GM10266 (cell line): ENCODE measurements at regions not wholly inside any gene's neighbourhood (a gene's known extent, or its start where the extent isn't known, plus 50 kb on each side); places are given as distances from the start of the nearest gene placed in this dataset.

Source experiments
- DNase-seq: peaks from one replicate; pipeline ENCODE4 v3.0.0; 2012; ENCODE audit errors: extremely low spot score
- TF ChIP-seq, protein P1 (sequence below): IDR thresholded peaks from 2 replicates; pipeline ENCODE4 v1.5.1; 2012; ENCODE audit warnings: mild to moderate bottlenecking, low read depth; ENCODE audit not compliant: control insufficient read depth, insufficient read depth; ENCODE audit errors: missing control alignments

- TF ChIP-seq, protein P1, sequence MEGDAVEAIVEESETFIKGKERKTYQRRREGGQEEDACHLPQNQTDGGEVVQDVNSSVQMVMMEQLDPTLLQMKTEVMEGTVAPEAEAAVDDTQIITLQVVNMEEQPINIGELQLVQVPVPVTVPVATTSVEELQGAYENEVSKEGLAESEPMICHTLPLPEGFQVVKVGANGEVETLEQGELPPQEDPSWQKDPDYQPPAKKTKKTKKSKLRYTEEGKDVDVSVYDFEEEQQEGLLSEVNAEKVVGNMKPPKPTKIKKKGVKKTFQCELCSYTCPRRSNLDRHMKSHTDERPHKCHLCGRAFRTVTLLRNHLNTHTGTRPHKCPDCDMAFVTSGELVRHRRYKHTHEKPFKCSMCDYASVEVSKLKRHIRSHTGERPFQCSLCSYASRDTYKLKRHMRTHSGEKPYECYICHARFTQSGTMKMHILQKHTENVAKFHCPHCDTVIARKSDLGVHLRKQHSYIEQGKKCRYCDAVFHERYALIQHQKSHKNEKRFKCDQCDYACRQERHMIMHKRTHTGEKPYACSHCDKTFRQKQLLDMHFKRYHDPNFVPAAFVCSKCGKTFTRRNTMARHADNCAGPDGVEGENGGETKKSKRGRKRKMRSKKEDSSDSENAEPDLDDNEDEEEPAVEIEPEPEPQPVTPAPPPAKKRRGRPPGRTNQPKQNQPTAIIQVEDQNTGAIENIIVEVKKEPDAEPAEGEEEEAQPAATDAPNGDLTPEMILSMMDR: no peak
- DNase-seq: no peak
Observed at GRCh38 chr2:21223618-21224017, 99.8 kb downstream of the TDRD15 start.

DNA sequence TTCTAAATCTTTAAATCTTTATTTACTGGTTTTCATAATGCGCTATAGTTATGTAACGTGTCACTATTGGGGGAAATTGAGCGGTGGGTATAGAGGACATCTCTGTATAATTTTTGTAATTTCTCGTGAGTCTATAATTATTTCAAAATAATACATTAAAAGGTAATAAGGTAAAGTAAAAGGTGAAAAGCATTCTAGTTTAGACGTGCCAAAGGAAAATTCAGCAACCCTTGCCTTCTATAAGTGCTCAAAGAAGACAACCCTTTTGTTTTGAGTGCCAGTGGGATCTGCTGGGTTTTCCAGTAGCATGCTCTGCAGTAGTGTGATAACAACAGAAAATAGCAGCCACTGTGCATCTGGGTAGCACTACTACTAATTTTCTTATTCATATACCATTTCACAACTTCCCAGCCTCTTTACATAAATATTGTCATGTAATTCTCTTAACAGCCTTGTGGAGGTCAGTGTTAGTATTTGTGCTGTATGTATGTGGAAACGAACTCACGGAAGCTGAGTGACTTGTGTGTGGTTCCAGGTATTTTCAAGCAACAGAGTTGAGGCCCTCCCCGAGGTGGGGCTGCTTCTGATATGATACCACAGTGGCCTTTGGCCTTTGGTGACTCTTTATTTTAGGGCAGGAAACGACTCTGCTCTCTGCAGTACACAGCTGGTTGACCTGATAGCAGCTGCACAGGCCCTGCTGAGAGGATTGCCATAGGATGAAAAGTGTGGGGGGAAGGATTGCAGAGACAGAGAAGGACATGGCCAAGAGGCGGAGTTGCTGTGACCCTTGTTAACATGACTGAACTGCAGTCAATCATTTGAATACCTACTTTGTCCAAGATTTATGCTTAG, 104.5 kb downstream of the TDRD15 start:
- TF ChIP-seq, protein P1: no peak
- no peak for DNase-seq

- no peak for DNase-seq
- TF ChIP-seq, protein P1: no peak
Observed at GRCh38 chr2:21229302-21229701, 105.5 kb downstream of the TDRD15 start.

- TF ChIP-seq, protein P1: no peak
- no peak for DNase-seq
Observed at GRCh38 chr2:21230140-21230539, 106.4 kb downstream of the TDRD15 start.

DNA sequence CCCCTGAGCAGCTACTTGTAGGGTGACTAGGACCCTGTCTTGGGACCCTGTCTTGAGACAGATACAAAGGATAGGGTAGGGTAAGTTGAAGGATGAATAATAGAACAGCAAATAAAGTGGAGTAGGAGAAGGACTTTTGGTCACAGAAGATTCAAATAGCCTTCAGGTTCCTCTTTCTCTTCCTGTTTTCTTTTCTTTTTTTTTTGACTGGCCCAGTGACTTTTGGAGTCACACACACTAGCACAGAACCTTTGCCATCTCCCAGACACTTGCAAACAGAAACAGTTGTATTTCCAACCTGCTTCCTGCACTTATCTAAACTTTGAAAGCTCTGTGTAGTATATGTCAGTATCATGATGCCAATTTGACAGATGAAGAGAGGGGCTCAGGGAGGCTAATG, 108.2 kb downstream of the TDRD15 start:
- DNase-seq: no peak
- TF ChIP-seq, protein P1: no peak

DNA sequence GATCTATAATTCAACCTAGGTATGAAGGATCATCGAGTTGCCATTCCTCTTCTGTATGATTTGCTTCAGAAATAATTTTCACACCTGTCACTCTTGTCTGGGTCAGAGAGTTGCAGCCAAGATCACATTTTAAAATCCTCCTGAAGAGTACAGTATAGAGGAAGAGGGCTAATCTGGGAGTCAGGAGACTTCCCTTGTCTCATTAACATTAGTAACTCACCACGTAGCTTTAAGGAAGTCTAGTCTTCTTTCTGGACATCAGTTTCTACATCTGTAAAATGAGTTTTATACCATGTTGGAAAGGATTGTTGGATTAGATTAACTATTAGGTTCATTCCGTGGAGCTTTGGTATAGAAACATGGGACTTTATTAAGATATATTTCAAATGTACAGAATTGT, 109.4 kb downstream of the TDRD15 start:
- DNase-seq: no peak
- TF ChIP-seq, protein P1: no peak

DNA sequence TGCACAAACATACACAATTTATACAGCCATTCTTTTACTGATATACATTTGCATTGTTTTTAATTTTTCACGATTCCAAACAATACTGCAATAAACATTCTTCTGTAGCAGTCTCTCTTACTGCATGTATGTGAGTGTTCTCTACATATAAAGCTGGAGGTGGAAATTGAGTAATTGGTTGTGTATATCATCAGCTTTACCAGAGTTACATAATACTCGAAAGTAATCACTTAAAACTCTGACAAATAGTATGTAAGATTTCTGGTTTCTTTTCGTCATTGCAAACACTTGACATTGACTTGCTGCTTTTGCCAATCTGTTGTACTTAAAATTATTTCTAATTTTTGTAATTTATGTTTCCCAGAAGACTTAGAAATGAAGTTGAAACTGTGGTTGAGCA, 110.2 kb downstream of the TDRD15 start:
- TF ChIP-seq, protein P1: no peak
- DNase-seq: no peak
